Stimulated activated CD8-positive, alpha-beta memory T cell treated with anti-CD3 and anti-CD28 coated beads, Interleukin-15, amount 100 ng/mL, for 1 hour (primary cell): ENCODE measurements at regions not wholly inside any gene's neighbourhood (a gene's known extent, or its start where the extent isn't known, plus 50 kb on each side); places are given as distances from the start of the nearest gene placed in this dataset.

Source experiments
- DNase-seq: peaks from one replicate; pipeline ENCODE4 v3.0.0-alpha.2; 2020; ENCODE audit warnings: low read depth

- no peak for DNase-seq
These were observed 174.6 kb upstream of the GATB start for GRCh38 chr4:151935411-151935810.

GRCh38 chr4:151934766-151935165, 174.0 kb upstream of the GATB start:
- DNase-seq: no peak

DNA sequence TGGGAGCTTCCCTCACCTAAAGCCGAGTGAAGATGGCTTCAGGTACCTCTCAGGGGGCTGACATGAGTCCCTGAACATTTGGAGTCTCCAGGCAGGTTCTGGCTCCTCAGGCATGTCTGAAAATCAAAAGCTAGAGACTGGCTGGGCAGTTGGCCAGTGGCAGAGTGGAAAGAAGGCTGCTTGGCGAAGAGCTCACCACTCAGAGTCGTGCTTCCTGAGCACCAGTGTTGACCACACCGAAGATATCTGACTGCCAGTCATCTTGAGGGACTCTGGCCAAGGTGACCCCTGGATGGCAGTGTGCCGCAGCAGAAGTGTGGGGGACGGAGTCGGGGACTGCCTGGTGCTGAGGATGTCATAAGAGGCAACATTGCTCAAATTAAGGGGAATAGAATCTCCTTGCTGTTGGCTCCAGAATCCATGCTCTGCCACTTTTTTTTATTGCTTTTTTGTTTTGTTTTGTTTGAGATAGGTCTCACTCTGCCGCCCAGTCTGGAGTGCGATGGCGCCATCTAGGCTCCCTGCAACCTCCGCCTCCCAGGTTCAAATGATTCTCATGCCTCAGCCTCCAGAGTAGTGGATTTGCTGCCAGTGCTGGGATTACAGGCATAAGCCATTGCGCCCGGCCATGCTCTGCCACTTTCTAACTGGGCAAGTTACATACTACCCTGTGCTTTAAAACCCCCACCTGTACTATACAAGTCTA, 172.5 kb upstream of the GATB start:
- no peak for DNase-seq

GRCh38 chr4:151931563-151931962, 170.8 kb upstream of the GATB start:
- no peak for DNase-seq

- no peak for DNase-seq
These were observed 169.6 kb upstream of the GATB start for GRCh38 chr4:151930372-151930771.

GRCh38 chr4:151928112-151928511, 167.3 kb upstream of the GATB start:
- no peak for DNase-seq

DNA sequence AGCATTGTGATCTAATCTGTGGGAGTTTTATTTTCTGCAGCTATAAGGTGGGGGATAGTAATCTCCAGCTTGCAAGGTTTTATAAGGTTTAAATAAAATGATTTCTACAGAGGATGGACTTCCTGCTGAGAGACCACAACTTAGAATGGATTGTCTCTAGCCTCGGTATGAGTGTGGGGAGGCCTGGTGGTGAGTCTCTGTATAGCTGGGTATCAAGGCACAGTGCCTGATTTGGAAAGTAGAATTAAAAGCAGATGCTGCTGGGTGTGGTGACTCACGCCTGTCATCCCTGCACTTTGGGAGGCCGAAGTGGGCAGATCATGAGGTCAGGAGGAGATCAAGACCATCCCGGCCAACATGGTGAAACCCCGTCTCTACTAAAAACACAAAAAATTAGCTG, 162.0 kb upstream of the GATB start:
- DNase-seq: no peak

DNA sequence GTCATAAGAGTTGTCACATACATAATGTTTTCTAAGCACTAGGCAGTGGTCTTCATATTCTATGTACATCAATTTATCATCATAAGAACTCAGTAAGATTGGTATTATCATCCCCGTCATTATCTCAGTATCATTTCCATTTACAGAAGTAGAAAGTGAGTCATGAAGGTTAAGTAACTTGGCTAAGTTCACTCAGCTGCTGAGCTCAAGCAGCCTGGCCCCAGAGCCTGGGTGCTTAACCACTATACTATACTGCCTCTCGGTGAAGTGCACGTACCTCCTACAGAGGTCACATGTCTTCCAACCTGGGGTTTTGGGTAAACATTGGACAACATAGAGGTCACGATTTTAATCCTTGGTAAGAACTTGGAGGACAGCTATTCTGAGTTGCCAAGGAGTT, 161.5 kb upstream of the GATB start:
- no peak for DNase-seq

DNA sequence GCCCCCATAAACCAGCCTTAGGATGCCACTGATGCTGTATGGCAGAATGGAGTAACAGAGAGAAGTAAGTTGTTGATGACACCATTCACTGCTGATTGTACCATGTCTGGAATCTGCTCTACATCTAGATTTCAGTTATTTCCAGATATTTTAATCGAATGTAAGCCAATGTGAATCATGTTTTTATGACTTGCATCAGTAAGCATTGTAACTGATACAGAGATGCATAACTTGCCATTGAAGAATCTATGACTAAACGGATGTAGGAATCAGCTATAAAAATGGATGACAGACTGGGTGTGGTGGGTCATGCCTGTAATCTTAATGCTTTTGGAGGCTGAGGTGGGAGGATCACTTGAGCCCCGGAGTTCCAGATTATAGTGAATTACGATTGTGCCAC, 161.0 kb upstream of the GATB start:
- no peak for DNase-seq

DNA sequence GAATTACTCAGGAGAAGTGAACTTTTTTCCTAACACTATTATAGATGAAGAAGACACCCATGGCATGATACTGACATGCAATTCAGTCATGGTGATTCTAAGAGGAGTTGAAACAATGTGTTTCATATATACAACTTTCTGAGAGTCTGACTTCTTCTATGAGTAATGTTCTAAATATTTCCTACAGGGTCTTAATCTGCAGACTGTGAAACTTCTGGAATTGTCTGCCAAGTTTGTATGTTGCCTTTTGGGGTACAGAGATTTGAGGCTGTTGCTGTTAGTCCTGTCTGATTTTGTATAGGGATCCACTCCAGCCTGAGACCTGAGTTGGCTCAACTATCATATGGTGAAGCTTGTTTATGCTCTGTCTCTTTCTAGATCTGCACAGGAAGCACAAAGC, 160.6 kb upstream of the GATB start:
- no peak for DNase-seq

GRCh38 chr4:151917145-151917734, 156.4 kb upstream of the GATB start:
- no peak for DNase-seq

DNA sequence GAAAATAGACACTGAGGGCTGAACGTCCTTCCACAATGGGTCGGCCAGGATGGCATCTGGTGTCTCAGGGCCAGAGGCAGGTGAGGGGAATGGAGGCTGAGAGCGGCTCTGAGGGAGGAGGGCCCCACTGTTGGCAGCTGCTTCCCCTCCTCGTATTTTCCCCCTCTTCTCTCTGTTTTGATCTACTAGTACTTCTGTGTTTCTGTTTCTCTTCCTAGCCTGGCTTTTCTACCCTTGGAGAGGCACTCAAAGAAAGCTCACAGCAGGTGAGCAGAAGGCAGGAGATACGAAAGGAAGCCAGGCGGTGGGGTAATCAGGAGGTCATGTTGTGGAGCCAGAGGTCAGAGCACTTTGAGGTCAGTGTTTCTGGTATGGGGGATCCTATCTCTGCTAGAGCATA, 151.8 kb upstream of the GATB start:
- no peak for DNase-seq

GRCh38 chr4:151911970-151912369, 151.2 kb upstream of the GATB start:
- DNase-seq: no peak

DNA sequence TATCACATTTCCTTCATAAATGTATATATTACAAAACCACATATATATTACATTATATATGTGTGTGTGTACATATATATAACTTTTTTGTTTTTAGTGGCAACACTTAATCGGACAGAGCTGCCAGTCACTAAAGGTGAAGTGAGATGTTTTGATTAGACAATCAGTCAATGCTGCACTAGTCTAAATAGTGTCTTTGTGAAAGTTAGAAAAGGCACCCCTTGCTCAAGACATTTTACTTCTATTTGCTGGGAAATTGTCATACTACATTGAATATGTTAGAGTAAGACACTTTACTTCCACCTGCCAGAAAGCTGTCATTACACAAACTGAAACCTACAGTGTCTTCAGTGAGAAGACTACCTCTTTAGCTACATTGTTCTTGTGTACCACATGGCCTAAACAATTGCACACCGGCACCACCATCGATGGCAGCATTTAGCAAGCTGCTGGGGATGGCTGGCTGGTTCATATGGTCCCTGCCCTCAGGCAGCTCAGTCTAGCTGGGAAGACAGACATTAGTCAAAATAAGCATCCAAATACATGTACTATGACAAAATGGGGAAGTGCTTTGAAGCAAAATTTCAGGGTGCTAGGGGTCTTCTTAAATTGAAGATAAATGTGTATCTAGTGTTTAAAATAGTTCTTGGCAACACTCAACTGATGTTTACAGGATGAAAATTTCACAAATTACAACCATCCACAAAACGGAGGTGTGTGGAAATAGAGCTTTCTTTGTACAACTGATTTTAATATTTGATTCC, 148.1 kb upstream of the GATB start:
- no peak for DNase-seq

DNA sequence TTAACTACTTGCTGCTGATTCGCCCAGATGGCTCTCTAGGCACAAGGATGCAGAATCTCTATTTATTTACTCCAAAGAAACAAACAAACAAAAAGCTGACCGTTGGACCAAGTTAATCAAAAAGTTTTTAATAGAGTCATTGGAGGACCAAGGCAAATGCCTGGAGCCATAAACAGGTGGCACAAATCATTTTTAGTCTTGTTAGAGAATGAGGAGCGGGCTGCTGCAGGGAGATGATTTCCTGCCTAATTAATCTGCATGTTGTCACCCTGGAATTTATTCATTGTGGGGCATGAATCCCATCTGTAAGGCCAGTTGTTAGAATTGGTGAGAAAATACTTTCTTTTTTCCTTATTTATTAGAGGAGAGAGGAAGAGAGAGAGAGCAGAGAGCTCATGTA, 147.4 kb upstream of the GATB start:
- no peak for DNase-seq

- DNase-seq: no peak
These were observed 145.6 kb upstream of the GATB start for GRCh38 chr4:151906438-151906837.

- DNase-seq: no peak
These were observed 144.4 kb upstream of the GATB start for GRCh38 chr4:151905197-151905596.

- no peak for DNase-seq
These were observed 140.8 kb upstream of the GATB start for GRCh38 chr4:151901631-151902030.

- no peak for DNase-seq
These were observed 136.1 kb upstream of the GATB start for GRCh38 chr4:151896880-151897279.

- no peak for DNase-seq
These were observed 134.9 kb upstream of the GATB start for GRCh38 chr4:151895671-151896070.

DNA sequence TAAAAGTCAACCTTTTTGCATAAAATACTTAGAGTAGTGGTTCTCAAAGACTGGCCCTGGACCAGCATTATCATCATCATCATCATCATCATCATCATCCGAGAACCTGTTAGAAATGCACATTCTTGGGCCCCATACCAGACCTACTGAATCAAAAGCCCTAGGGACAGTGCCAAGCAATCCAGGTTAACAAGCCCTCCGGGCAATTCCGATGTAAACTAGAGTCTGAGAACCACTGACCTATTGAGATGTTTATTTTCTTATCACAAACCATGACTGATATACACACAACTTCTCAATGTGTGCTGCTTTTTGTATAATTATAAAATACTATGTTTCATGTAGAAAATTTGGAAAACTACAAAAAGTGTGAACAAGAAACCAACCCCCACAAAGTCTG, 133.4 kb upstream of the GATB start:
- DNase-seq: no peak

DNA sequence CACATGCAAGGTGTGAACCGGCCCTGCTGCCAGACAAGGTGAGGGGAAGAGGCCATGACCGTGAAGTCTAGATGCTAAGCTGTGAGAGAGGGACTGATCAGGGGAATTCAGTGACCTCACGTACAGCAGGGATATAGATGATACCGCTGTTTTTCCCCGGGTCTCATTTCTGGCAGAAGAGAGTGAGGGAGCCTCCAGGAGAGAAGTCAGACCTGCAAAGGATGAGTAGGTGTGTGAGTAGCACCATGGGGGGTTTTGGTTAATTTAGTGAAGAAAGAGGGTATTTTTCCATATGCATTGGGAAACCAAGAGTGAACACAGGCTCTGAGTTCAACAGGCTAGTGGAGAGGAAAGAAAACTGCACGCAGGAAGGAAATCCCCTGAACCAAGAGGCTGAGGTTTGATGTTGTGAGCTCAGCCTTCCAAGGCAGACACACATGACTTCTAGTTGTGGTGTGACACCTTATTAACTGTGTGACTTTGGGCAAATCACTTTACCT, 127.6 kb upstream of the GATB start:
- DNase-seq: no peak

DNA sequence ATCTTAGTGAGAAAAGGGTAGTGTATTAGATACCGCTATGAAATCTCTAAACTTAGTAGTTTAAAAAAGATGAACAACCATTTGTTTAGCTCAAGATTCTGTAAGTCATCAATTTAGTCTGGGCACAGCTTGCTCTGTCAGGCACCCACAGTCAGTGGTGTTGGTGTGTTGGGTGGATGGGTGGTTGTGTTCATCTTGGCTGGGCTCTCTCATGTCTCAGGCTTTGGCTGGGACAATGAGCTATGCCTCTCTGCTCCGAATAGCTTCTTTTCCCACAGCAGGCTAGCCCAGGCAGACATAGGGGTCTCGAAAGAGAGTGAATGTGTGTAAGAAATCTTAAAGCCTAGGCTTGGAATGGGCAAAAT, 127.0 kb upstream of the GATB start:
- DNase-seq: no peak
